ENCODE measurements at regions not wholly inside any gene's neighbourhood (a gene's known extent, or its start where the extent isn't known, plus 50 kb on each side); places are given as distances from the start of the nearest gene placed in this dataset.

DNA sequence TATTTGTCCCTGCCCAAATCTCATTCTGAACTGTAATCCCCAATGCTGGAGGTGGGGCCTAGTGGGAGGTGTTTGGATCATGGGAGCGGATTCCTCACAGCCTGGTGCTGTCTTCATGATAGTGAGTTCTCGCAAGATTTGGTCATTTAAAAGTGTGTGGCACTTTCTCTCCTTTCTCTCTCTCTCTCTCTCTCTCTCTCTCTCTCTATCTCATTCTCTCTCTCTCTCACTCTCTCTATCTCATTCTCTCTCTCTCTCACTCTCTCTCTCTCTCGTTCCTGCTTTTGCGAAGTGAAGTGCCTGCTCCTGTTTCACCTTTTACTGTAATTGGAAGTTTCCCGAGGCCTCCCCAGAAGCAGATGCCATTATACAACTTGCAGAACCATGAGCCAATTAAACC, 207.3 kb upstream of the NR4A3 start (continued):
- no peak for TF ChIP-seq MYBL2 (CRISPR knock-in tag; IDR thresholded peaks at IDR 0.05)
- TF ChIP-seq, protein P1, sequence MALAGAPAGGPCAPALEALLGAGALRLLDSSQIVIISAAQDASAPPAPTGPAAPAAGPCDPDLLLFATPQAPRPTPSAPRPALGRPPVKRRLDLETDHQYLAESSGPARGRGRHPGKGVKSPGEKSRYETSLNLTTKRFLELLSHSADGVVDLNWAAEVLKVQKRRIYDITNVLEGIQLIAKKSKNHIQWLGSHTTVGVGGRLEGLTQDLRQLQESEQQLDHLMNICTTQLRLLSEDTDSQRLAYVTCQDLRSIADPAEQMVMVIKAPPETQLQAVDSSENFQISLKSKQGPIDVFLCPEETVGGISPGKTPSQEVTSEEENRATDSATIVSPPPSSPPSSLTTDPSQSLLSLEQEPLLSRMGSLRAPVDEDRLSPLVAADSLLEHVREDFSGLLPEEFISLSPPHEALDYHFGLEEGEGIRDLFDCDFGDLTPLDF (CRISPR knock-in tag; IDR thresholded peaks at IDR 0.05): no peak
- TF ChIP-seq, protein P2, sequence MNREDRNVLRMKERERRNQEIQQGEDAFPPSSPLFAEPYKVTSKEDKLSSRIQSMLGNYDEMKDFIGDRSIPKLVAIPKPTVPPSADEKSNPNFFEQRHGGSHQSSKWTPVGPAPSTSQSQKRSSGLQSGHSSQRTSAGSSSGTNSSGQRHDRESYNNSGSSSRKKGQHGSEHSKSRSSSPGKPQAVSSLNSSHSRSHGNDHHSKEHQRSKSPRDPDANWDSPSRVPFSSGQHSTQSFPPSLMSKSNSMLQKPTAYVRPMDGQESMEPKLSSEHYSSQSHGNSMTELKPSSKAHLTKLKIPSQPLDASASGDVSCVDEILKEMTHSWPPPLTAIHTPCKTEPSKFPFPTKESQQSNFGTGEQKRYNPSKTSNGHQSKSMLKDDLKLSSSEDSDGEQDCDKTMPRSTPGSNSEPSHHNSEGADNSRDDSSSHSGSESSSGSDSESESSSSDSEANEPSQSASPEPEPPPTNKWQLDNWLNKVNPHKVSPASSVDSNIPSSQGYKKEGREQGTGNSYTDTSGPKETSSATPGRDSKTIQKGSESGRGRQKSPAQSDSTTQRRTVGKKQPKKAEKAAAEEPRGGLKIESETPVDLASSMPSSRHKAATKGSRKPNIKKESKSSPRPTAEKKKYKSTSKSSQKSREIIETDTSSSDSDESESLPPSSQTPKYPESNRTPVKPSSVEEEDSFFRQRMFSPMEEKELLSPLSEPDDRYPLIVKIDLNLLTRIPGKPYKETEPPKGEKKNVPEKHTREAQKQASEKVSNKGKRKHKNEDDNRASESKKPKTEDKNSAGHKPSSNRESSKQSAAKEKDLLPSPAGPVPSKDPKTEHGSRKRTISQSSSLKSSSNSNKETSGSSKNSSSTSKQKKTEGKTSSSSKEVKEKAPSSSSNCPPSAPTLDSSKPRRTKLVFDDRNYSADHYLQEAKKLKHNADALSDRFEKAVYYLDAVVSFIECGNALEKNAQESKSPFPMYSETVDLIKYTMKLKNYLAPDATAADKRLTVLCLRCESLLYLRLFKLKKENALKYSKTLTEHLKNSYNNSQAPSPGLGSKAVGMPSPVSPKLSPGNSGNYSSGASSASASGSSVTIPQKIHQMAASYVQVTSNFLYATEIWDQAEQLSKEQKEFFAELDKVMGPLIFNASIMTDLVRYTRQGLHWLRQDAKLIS (CRISPR knock-in tag; IDR thresholded peaks at IDR 0.05; ENCODE audit: borderline replicate concordance): no peak
- TF ChIP-seq, protein P3, sequence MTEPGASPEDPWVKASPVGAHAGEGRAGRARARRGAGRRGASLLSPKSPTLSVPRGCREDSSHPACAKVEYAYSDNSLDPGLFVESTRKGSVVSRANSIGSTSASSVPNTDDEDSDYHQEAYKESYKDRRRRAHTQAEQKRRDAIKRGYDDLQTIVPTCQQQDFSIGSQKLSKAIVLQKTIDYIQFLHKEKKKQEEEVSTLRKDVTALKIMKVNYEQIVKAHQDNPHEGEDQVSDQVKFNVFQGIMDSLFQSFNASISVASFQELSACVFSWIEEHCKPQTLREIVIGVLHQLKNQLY (CRISPR knock-in tag; IDR thresholded peaks at IDR 0.05): no peak
- TF ChIP-seq, protein P4, sequence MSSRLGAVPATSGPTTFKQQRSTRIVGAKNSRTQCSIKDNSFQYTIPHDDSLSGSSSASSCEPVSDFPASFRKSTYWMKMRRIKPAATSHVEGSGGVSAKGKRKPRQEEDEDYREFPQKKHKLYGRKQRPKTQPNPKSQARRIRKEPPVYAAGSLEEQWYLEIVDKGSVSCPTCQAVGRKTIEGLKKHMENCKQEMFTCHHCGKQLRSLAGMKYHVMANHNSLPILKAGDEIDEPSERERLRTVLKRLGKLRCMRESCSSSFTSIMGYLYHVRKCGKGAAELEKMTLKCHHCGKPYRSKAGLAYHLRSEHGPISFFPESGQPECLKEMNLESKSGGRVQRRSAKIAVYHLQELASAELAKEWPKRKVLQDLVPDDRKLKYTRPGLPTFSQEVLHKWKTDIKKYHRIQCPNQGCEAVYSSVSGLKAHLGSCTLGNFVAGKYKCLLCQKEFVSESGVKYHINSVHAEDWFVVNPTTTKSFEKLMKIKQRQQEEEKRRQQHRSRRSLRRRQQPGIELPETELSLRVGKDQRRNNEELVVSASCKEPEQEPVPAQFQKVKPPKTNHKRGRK (CRISPR knock-in tag; IDR thresholded peaks at IDR 0.05; ENCODE audit: borderline replicate concordance): no peak
- TF ChIP-seq MXD4 (CRISPR knock-in tag; IDR thresholded peaks at IDR 0.05; ENCODE audit: borderline replicate concordance): no peak
- no peak for TF ChIP-seq SOX15 (CRISPR knock-in tag; IDR thresholded peaks at IDR 0.05)
- TF ChIP-seq, protein P5, sequence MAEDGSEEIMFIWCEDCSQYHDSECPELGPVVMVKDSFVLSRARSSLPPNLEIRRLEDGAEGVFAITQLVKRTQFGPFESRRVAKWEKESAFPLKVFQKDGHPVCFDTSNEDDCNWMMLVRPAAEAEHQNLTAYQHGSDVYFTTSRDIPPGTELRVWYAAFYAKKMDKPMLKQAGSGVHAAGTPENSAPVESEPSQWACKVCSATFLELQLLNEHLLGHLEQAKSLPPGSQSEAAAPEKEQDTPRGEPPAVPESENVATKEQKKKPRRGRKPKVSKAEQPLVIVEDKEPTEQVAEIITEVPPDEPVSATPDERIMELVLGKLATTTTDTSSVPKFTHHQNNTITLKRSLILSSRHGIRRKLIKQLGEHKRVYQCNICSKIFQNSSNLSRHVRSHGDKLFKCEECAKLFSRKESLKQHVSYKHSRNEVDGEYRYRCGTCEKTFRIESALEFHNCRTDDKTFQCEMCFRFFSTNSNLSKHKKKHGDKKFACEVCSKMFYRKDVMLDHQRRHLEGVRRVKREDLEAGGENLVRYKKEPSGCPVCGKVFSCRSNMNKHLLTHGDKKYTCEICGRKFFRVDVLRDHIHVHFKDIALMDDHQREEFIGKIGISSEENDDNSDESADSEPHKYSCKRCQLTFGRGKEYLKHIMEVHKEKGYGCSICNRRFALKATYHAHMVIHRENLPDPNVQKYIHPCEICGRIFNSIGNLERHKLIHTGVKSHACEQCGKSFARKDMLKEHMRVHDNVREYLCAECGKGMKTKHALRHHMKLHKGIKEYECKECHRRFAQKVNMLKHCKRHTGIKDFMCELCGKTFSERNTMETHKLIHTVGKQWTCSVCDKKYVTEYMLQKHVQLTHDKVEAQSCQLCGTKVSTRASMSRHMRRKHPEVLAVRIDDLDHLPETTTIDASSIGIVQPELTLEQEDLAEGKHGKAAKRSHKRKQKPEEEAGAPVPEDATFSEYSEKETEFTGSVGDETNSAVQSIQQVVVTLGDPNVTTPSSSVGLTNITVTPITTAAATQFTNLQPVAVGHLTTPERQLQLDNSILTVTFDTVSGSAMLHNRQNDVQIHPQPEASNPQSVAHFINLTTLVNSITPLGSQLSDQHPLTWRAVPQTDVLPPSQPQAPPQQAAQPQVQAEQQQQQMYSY (CRISPR knock-in tag; IDR thresholded peaks at IDR 0.05): no peak
- no peak for TF ChIP-seq ZNF138 (CRISPR knock-in tag; conservative IDR thresholded peaks at IDR 0.05)
- TF ChIP-seq ZNF263 (CRISPR knock-in tag; IDR thresholded peaks at IDR 0.05; ENCODE audit: low read depth): no peak

DNA sequence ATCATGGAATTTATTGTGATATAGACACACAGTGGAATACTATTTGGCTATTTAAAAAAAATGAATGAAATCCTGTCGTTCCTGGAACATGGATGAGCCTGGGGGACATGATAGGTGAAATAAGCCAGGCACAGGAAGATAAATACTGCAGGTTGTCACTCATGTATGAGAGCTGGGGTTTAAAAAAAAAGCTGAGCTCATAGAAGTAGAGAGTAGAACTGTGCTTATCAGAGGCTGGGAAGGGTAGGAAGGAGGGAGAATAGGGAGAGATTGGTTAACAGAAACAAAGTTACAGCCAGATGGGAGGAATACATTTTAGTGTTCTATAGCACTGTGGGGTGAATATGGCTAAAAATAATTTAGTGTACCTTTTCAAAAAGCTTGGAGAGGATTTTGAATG, 200.6 kb upstream of the NR4A3 start:
- Mint-ChIP-seq H3K27ac (no peak overlapping the region), H3K9me3 (no peaks in the 10 kb centered on the region), H3K36me3 (no peaks in the 10 kb centered on the region), H3K4me1 (peaks cover 11% of the 10 kb centered on the region), H3K27me3 (ENCODE audit: low read depth) (no peaks in the 10 kb centered on the region), H3K4me3 (no peak overlapping the region)
- ATAC-seq (no peak), DNase-seq (ENCODE audit: low spot score) (no peak)
- POLR2A ChIA-PET: no interaction called here
- CTCF ChIA-PET: no interaction called here
- no peak for TF ChIP-seq ELF4 (CRISPR knock-in tag; IDR thresholded peaks at IDR 0.05; ENCODE audit: low read depth)
- no peak for TF ChIP-seq OVOL2 (CRISPR knock-in tag; IDR thresholded peaks at IDR 0.05; ENCODE audit: borderline replicate concordance)
- no peak for TF ChIP-seq ZNF423 (CRISPR knock-in tag; IDR thresholded peaks at IDR 0.05)
- TF ChIP-seq, protein P6, sequence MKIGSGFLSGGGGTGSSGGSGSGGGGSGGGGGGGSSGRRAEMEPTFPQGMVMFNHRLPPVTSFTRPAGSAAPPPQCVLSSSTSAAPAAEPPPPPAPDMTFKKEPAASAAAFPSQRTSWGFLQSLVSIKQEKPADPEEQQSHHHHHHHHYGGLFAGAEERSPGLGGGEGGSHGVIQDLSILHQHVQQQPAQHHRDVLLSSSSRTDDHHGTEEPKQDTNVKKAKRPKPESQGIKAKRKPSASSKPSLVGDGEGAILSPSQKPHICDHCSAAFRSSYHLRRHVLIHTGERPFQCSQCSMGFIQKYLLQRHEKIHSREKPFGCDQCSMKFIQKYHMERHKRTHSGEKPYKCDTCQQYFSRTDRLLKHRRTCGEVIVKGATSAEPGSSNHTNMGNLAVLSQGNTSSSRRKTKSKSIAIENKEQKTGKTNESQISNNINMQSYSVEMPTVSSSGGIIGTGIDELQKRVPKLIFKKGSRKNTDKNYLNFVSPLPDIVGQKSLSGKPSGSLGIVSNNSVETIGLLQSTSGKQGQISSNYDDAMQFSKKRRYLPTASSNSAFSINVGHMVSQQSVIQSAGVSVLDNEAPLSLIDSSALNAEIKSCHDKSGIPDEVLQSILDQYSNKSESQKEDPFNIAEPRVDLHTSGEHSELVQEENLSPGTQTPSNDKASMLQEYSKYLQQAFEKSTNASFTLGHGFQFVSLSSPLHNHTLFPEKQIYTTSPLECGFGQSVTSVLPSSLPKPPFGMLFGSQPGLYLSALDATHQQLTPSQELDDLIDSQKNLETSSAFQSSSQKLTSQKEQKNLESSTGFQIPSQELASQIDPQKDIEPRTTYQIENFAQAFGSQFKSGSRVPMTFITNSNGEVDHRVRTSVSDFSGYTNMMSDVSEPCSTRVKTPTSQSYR (CRISPR knock-in tag; IDR thresholded peaks at IDR 0.05): no peak
- no peak for TF ChIP-seq EMX1 (CRISPR knock-in tag; IDR thresholded peaks at IDR 0.05)
- no peak for TF ChIP-seq MXD4 (CRISPR knock-in tag; IDR thresholded peaks at IDR 0.05; ENCODE audit: borderline replicate concordance)
- no peak for TF ChIP-seq RELA (CRISPR knock-in tag; IDR thresholded peaks at IDR 0.05; ENCODE audit: borderline replicate concordance)
- TF ChIP-seq GTF2I (CRISPR knock-in tag; conservative IDR thresholded peaks at IDR 0.05): no peak
- TF ChIP-seq, protein P7, sequence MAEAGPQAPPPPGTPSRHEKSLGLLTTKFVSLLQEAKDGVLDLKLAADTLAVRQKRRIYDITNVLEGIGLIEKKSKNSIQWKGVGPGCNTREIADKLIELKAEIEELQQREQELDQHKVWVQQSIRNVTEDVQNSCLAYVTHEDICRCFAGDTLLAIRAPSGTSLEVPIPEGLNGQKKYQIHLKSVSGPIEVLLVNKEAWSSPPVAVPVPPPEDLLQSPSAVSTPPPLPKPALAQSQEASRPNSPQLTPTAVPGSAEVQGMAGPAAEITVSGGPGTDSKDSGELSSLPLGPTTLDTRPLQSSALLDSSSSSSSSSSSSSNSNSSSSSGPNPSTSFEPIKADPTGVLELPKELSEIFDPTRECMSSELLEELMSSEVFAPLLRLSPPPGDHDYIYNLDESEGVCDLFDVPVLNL (CRISPR knock-in tag; IDR thresholded peaks at IDR 0.05; ENCODE audit: borderline replicate concordance, low read depth): no peak
- no peak for TF ChIP-seq TCF7 (CRISPR knock-in tag; IDR thresholded peaks at IDR 0.05; ENCODE audit: low read depth)

All from WTC11 (cell line).